ENCODE measurements at regions not wholly inside any gene's neighbourhood (a gene's known extent, or its start where the extent isn't known, plus 50 kb on each side); places are given as distances from the start of the nearest gene placed in this dataset.
"Not testable (repeated sequence)": the region's sequence is repeated elsewhere in the genome, so short reads cannot be mapped to it uniquely, and the experiment has no call there.

GRCh38 chr6:28771401-28772267, 152.2 kb downstream of the TRIM27 start:
- no peak for DNase-seq

GRCh38 chr6:28772480-28773381, 151.1 kb downstream of the TRIM27 start:
- no peak for DNase-seq

GRCh38 chr6:28774292-28775051, 149.3 kb downstream of the TRIM27 start:
- DNase-seq = no peak

- no peak for DNase-seq
These were observed 148.8 kb downstream of the TRIM27 start for GRCh38 chr6:28775052-28775376.

- no peak for DNase-seq
These were observed 148.2 kb downstream of the TRIM27 start for GRCh38 chr6:28775405-28776129.

- DNase-seq = no peak
These were observed 147.3 kb downstream of the TRIM27 start for GRCh38 chr6:28776269-28777146.

- DNase-seq = no peak
These were observed 146.7 kb downstream of the TRIM27 start for GRCh38 chr6:28777147-28777461.

GRCh38 chr6:28782113-28782673, 141.6 kb downstream of the TRIM27 start:
- no peak for DNase-seq

- no peak for DNase-seq
These were observed 137.7 kb downstream of the TRIM27 start for GRCh38 chr6:28785962-28786679.

- no peak for DNase-seq
These were observed 134.2 kb downstream of the TRIM27 start for GRCh38 chr6:28789553-28790083.

GRCh38 chr6:28791002-28791383, 132.8 kb downstream of the TRIM27 start:
- DNase-seq = no peak

GRCh38 chr6:28794175-28795002, 129.4 kb downstream of the TRIM27 start:
- DNase-seq = no peak

- DNase-seq = not testable (repeated sequence)
These were observed 123.1 kb downstream of the TRIM27 start for GRCh38 chr6:28800647-28801046.

- DNase-seq = no peak
These were observed 121.1 kb downstream of the TRIM27 start for GRCh38 chr6:28802417-28803336.

- no peak for DNase-seq
These were observed 120.5 kb downstream of the TRIM27 start for GRCh38 chr6:28803337-28803709.

- no peak for DNase-seq
These were observed 116.0 kb downstream of the TRIM27 start for GRCh38 chr6:28807682-28808280.

- no peak for DNase-seq
These were observed 115.4 kb downstream of the TRIM27 start for GRCh38 chr6:28808383-28808782.
